ENCODE measurements at regions not wholly inside any gene's neighbourhood (a gene's known extent, or its start where the extent isn't known, plus 50 kb on each side); places are given as distances from the start of the nearest gene placed in this dataset.
A peak's percentile ranks its signal among the peaks of the same experiment; 100 is the strongest.
"Not testable (repeated sequence)": the region's sequence is repeated elsewhere in the genome, so short reads cannot be mapped to it uniquely, and the experiment has no call there.

DNA sequence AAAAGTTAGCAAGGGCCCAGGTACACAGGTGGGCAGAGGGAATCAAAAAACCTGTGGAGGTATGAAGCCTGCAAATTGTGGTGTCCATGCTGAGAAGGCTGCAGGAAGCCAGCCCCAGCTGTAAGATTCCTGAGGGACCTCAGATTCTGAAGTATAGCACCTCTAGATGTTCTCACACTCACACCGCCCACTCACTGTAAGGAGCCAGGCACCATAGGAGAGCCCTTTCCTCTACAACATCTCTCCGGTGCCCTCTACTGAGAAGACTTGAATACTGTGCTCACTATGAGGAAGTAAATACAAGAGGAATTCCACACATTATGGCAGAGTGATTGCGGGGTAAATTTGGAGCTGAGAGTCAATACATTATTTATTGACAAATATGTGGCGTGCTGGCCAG, 68.9 kb upstream of the RUBCNL start:
- H3K27me3 ChIP-seq; DNase-seq; H3K4me1 ChIP-seq; H3K27ac ChIP-seq; H3K4me3 ChIP-seq; intact Hi-C loops (cut with DNase I); H3K36me3 ChIP-seq; H3K9me3 ChIP-seq: not testable (repeated sequence)
- ATAC-seq, result peak; percentile 48 to 68 (median 62)
- TF ChIP-seq, protein P1, sequence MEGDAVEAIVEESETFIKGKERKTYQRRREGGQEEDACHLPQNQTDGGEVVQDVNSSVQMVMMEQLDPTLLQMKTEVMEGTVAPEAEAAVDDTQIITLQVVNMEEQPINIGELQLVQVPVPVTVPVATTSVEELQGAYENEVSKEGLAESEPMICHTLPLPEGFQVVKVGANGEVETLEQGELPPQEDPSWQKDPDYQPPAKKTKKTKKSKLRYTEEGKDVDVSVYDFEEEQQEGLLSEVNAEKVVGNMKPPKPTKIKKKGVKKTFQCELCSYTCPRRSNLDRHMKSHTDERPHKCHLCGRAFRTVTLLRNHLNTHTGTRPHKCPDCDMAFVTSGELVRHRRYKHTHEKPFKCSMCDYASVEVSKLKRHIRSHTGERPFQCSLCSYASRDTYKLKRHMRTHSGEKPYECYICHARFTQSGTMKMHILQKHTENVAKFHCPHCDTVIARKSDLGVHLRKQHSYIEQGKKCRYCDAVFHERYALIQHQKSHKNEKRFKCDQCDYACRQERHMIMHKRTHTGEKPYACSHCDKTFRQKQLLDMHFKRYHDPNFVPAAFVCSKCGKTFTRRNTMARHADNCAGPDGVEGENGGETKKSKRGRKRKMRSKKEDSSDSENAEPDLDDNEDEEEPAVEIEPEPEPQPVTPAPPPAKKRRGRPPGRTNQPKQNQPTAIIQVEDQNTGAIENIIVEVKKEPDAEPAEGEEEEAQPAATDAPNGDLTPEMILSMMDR (IDR thresholded peaks at IDR 0.05), result peak in 1 of 4 donors; percentile 16
- 23% methylated on average over 2 of the region's 4 CpGs for WGBS (ENCODE audit: insufficient coverage, low coverage, low lambda C conversion rate, missing lambda C conversion rate)

DNA sequence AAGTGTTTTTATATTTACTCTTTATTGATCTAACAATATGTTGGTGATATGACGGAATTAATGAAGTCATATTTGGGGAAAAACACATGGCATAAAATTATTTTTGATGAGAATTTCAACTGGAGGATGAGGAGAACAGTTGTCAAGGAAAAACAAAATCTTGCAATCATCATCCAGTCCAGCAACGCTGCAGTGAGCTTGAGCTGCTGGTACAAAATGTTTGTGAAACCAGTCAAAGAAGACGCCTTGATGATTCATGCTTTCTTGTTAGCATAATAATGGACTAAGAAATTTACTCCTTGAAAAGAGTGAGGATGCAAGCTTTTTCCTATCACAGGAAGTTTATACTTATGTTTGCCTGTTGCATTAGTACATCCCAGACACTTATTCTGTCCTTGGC, 64.1 kb upstream of the RUBCNL start:
- 42% methylated on average over 3 of the region's 3 CpGs for WGBS (ENCODE audit: insufficient coverage, low coverage, low lambda C conversion rate, missing lambda C conversion rate)
- H3K27me3 ChIP-seq; H3K27ac ChIP-seq; H3K36me3 ChIP-seq; ATAC-seq; H3K4me3 ChIP-seq; H3K9me3 ChIP-seq; H3K4me1 ChIP-seq; intact Hi-C loops (cut with DNase I); DNase-seq: not testable (repeated sequence)

DNA sequence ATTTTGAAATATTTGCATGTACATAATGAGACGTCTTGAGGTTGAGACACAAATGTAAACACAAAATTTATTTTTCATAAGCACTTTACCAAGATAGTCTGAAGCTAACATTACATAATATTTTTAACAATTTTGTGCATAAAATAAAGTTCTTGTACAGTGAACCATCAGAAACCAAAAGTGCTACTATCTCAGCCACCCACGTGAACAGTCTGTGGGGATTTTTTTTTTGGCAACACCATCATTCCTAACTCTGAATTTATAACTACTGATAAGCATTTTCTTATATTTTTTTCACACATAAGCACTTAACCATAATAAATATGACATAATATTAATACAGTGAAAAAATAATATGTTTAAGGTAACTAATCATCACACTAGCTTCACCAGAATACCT, 62.9 kb upstream of the RUBCNL start:
- WGBS (ENCODE audit: insufficient coverage, low coverage, low lambda C conversion rate, missing lambda C conversion rate), result 43% methylated on average over 2 of the region's 2 CpGs
- intact Hi-C loops (cut with DNase I); H3K36me3 ChIP-seq; H3K4me3 ChIP-seq; H3K4me1 ChIP-seq; H3K9me3 ChIP-seq; H3K27me3 ChIP-seq; ATAC-seq; DNase-seq; H3K27ac ChIP-seq: not testable (repeated sequence)

DNA sequence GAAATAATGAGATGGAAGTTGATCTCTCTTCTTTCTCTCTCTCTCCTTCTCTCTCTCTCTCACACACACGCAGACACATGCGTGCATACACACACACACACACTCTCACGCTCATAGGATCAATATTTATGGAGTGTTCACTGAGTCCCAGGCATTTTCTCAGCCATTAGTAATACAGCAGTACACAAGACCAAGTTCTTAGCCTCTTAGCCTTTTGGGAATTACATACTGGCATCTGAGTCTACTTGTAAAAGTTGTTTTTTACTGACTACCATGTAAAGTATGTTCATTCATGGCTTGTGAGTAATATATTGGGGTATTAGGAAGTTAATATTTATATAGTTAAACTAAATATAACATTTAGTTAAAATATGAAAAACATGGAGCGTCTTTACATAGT, 61.1 kb upstream of the RUBCNL start:
- intact Hi-C loops (cut with DNase I); H3K27ac ChIP-seq; H3K4me3 ChIP-seq; H3K27me3 ChIP-seq; H3K9me3 ChIP-seq; H3K36me3 ChIP-seq; DNase-seq; H3K4me1 ChIP-seq; ATAC-seq: not testable (repeated sequence)
- WGBS (ENCODE audit: insufficient coverage, low coverage, low lambda C conversion rate, missing lambda C conversion rate), result 10% methylated on average over 1 of the region's 4 CpGs

DNA sequence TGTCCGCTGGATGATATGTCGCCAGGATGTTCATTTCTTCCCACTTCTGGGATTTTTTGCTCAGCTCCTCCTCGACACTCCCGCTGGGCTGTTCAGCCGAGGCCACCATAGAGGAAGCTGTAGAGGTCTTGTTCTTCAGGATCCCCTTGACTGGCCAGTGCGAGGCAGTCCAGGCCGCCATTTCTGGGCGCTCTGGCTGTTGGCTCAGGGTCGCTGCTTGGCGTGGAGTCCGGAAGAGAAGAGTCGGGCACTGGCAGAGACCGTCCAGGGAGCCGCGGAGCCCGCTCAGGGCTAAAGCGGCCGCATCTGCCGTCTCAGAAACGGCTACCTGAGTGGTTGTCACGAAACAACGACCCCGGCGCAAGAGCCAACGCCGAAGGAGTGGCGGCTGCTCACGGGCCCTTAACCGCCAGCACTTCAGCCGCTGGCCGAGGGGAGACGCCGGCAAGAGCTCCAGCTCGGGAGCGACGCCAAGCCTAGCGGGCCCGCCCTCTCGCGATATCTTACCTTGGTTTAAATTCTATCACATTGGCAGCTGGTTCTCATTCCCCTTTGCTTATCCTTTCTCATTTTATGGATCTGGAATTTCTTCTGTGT, 50.9 kb upstream of the RUBCNL start:
- not testable (repeated sequence) for H3K4me3 ChIP-seq
- ATAC-seq, result peak in 1 of 4 donors; percentile 35

More for the DNA sequence above, 50.9 kb upstream of the RUBCNL start:
- 75% methylated on average over 4 of the region's 40 CpGs for WGBS (ENCODE audit: insufficient coverage, low coverage, low lambda C conversion rate, missing lambda C conversion rate)
- H3K27ac ChIP-seq; H3K9me3 ChIP-seq; H3K36me3 ChIP-seq; H3K27me3 ChIP-seq; H3K4me1 ChIP-seq; intact Hi-C loops (cut with DNase I): not testable (repeated sequence)
- DNase-seq, result peak in 2 of 3 donors; percentile 14 to 53

Small RNA genes lying in the stretch of these regions (small RNA-seq; reads per million reads assigned to genes)
- gene COX17P1, result 0 reads per million in 2 experiments
